ENCODE measurements at regions not wholly inside any gene's neighbourhood (a gene's known extent, or its start where the extent isn't known, plus 50 kb on each side); places are given as distances from the start of the nearest gene placed in this dataset.
"Not testable (repeated sequence)": the region's sequence is repeated elsewhere in the genome, so short reads cannot be mapped to it uniquely, and the experiment has no call there.

- no peak for DNase-seq
These were observed 131.2 kb upstream of the TGFBR2 start for GRCh38 chr3:30475038-30475808.

DNA sequence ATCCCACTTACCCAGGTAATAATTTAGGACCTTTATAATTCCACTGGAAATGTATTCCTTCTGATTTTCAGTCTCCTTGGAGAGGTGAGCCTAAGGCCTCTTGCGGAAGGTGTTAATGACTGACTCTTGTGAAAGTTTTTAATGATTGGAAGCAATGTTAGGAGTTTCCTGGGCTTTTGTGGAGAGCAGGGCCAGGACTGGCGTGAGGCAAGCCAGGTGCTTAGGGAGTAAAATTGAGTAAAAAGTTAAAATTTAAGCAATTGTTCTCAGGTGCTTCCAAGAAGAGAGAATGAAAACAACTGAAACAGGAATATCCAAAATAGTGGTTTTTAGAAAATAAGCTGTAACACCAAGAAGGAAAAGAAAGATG lies 130.6 kb upstream of the TGFBR2 start:
- no peak for DNase-seq

DNA sequence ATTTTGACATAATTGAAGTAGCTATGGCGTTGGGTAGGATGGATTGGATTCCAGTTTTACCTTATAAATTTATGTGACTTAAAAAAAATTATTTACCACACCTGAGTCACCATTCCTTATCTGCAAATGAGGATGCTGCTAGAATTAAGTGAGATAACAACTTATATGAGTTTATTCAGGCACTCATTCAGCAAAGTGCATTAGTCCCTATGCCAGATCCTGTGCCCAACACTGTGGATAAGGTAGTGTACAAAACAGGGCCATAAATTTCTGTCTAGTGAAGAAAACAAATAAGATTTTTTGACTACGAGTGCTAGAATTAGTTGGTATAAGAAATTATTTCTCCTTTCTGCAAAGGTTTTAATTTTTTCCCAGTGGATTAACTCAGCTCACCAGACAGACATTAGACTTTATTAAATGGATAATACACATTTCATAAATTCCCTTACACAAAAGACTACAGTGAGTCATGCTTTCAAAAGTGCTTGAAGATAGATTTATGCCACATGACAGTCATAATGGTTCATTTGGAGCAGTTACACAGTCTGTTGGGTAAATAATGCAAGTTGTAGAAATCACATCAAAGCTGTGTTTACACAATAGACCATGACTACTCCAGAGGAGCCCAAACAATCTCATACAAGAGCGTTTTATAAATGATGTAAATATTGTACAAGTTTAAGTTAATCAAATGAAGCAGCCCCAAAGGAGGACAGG lies 129.9 kb upstream of the TGFBR2 start:
- no peak for DNase-seq

DNA sequence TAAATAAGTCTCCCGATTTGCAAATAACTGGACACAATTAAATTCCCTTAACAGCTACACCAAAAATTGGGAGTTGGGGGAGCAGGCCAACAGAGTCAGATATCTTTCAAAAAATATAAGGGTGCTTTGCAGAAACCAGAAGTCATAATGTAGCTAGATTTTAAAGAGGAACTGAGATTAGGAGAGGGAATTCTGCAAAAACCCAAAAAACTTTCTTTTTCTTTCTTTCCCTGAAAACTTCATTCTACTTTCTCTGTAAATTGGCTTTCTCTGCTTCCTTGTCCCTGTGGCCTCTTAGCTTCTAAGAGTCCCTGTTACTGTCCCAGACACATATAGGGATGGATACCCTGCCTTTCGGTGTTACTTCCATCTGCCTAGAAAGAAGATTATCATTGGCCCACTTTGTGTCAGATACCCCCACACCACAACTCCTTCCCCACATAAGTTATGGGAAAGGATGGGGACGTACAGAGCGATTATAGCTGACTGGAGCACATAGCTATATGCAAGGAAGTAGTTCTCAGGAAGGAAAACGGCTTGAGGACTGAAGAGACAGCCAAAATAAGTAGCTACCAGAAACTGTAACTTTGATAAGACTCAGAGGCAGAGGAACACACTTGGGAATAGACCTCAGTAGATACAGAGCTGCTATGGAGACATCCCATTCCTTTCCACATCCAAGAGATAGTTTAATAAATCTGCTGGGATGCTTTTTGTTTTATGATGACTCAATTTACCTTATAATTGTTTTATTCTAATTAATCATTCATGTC lies 129.1 kb upstream of the TGFBR2 start:
- DNase-seq: no peak

DNA sequence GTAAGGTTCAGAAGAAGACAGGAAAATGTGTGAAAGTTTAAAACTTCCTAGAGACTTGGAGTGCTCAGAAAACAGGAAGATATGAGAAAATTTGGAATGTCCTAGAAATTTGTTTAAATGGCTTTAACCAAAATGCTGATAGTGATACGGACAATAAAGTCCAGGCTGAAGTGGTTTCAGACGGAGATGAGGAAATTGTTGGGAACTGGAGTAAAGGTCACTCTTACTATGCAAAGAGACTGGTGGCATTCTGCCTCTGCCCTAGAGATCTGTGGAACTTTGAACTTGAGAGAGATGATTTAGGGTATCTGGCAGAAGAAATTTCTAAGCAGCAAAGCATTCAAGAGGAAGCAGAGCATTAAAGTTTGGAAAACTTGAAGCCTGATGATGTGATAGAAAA lies 126.7 kb upstream of the TGFBR2 start:
- not testable (repeated sequence) for DNase-seq

DNA sequence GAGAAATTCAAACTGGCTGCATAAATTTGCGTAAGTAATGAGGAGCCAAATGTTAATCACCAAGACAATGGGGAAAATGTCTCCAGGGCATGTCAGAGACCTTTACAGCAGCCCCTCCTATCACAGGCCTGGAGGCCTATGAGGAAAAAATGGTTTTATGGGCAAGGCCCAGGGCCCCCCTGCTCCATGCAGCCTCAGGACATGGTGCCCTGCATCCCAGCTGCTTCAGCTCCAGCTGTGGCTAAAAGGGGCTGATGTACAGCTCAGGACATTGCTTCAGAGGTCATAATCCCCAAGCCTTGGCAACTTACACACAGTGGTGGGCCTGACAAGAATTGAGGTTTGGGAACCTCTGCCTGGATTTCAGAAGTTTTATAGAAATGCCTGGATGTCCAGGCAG lies 126.2 kb upstream of the TGFBR2 start:
- not testable (repeated sequence) for DNase-seq

DNA sequence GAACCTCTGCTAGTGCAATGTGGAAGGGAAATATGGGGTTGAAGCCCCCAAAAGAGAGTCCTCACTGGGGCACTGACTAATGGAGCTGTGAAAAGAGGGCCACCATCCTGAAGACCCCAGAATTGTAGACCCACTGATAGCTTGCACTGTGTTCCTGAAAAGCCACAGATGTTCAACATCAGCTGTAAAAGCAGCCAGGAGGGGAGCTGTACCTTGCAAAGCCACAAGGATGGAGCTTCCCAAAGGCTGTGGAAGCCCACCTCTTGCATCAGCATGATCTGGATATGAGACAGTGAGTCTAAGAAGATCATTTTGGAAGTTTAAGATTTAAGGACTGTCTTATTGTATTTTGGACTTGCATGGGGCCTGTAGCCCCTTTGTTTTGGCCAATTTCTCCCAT lies 125.8 kb upstream of the TGFBR2 start:
- no peak for DNase-seq

DNA sequence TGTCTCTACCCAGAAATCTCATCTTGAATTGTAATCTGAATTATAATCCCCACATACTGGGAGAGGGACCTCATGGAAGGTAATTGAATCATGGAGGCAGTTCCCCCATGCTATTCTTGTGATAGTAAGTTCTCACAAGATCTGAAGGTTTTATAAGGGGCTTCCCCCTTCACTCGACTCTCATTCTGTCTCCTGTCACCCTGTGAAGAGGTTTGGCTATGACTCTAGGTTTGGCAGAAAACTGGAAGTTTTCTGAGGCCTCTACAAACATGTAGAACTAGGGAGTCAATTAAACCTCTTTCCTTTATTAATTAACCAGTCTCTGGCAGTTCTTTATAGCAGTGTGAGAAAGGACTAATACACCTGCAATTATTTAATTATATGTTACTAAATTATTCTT lies 125.2 kb upstream of the TGFBR2 start:
- DNase-seq: no peak

- not testable (repeated sequence) for DNase-seq
These were observed 122.2 kb upstream of the TGFBR2 start for GRCh38 chr3:30484229-30484628.

GRCh38 chr3:30486368-30486767 lies 120.0 kb upstream of the TGFBR2 start:
- no peak for DNase-seq

DNA sequence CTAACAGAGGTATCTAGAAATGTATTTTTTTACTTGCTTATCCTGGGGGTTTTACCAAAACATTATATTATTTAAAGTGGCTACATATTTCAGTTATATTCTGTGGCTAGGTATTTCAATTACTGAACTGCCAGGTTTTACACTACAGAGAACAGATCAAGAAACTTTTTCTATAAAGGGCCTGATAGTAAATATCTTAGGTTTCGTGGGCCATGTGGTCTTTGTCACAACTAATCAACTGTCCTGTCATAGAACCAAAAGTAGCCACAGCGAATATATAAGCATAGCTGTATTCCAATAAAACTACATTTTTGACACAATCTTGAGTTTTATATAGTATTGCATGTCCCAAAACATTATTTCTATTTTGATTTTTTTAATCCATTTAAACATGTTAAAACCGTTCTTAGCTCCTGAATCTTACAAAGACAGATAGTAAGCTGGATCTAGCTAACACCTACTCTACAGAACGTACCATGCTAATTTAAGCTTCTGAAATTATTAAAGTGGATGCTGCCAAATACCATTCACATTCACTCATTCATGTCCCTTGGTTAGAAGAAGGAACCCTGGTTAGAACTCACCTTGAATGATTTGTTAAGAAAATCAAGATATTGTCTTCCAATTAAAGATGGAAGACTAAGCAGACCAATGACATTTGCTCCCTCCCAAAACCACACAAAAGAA lies 118.2 kb upstream of the TGFBR2 start:
- no peak for DNase-seq

- DNase-seq: no peak
These were observed 113.8 kb upstream of the TGFBR2 start for GRCh38 chr3:30492322-30493192.

DNA sequence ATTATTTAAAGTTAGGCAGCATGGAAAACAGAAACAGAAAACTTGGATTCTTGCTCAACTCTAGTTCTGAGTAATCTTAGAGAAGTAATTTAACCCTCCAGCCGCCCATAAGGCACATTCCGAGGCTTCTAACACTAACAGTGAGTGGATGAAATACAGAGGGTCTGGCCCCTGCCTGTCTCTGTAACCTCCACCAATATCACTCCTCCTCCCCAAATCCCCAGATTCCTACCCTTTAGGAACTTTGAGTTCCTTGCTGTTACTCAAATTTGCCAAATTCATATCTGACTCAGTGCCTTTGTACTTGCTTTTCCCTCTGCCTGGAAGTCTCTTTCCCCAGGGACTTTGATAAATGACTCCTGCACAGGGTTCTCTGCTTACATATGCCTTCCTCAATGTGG lies 112.5 kb upstream of the TGFBR2 start:
- DNase-seq: no peak

DNA sequence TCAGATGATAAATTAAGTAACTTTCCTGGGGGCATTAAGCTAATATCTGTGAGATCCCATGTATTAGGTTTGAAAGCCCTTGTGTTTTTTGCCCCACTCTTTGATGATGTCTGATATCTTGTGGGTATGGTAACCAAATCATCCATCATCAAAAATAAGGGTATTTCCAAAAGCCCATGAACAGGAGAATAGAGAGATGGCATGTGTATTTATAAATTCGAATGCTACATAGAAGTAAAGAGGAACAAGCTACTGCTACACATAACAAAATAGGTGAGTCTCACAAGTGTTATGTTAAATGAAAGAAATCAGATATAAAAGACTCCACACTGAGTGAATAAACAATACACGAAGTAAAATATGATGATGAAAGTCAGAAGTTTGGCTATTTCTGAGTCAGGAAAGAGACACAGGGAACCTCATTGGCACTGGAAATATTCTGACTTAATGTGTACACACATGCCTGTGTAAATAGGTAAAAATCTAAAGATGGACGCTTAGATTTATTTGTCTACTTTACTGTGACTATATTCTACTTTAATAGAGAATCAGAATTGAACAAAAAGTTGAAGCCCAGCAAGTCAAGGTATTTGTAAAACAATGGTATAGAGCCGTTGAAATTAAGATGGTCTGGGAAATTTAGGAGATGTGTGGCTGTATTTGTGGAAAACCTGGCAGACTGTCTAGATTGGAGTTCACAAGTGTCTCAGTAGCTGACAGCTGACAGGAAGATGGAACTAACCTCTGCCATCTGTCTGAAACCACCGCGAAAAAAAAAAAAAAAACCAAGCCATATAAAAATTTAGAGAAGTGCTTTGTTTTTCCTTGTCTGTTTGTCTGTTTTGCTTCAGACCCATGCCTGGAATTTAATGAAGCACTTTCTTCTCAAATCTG lies 111.0 kb upstream of the TGFBR2 start:
- DNase-seq: no peak

GRCh38 chr3:30496066-30496966 lies 110.1 kb upstream of the TGFBR2 start:
- DNase-seq: no peak

GRCh38 chr3:30498587-30498967 lies 107.8 kb upstream of the TGFBR2 start:
- no peak for DNase-seq

DNA sequence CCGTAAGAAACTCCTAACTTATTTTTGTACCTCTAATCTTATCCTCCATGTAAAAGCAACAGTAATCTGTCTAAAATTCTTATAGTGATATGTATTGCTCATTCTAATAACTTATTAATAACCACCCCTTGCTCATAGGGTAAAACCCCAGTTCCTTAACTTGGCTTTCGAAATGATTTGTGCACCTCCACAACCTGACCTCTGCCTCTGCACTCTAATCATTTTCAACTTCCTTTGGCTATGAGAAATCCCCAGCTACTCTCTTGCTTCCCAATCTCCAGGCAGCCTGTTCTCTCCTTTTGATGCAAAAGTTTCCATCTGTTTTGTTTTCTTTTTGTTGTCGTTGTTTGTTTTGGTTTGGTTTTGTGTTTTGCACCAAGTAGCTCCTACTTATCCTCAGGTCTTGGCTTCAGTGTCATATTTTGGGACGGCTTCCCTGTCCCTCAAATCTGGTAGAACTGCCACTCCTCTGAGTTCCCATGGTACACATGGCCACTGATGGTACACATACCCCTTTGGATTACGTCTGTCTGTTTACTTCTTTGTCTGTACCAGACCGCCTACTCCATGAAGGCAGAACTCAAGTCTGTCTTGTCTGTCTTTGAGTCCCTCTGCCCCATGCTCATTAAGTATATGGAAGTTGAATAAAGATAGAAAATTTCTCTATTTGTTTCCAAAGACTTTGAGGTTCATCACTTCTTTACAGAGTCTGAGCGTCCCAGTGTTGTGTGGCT lies 105.6 kb upstream of the TGFBR2 start:
- DNase-seq: no peak

- no peak for DNase-seq
These were observed 104.9 kb upstream of the TGFBR2 start for GRCh38 chr3:30501526-30501925.

- no peak for DNase-seq
These were observed 104.2 kb upstream of the TGFBR2 start for GRCh38 chr3:30502051-30502741.
